Trophoblast cell (in vitro differentiated cells and primary cell): ENCODE measurements at regions not wholly inside any gene's neighbourhood (a gene's known extent, or its start where the extent isn't known, plus 50 kb on each side); places are given as distances from the start of the nearest gene placed in this dataset.

ENCODE experiments used
- DNase-seq, 2 donors: peaks; one replicate each; pipeline ENCODE4 v3.0.0-alpha.2; 2016
- H2AFZ ChIP-seq: 2 replicates; pipeline ENCODE4 v1.6.1; 2013; ENCODE audit warnings: low read length, moderate library complexity, mild to moderate bottlenecking; ENCODE audit not compliant: insufficient read depth, poor library complexity
- H2AK5ac ChIP-seq: 2 replicates; pipeline ENCODE4 v1.6.1; 2013; ENCODE audit warnings: mild to moderate bottlenecking, low read length
- H2BK120ac ChIP-seq: 2 replicates; pipeline ENCODE4 v1.6.1; 2013; ENCODE audit warnings: low read length, mild to moderate bottlenecking, moderate library complexity; ENCODE audit not compliant: insufficient read depth, poor library complexity
- H2BK12ac ChIP-seq: 2 replicates; pipeline ENCODE4 v1.6.1; 2013; ENCODE audit warnings: mild to moderate bottlenecking, low read length, moderate library complexity
- H2BK5ac ChIP-seq: 2 replicates; pipeline ENCODE4 v1.6.1; 2013; ENCODE audit warnings: low read length, low read depth, moderate library complexity, mild to moderate bottlenecking; ENCODE audit not compliant: poor library complexity
- H3K14ac ChIP-seq: 2 replicates; pipeline ENCODE4 v1.6.1; 2013; ENCODE audit warnings: mild to moderate bottlenecking, low read length
- H3K18ac ChIP-seq: 2 replicates; pipeline ENCODE4 v1.6.1; 2013; ENCODE audit warnings: mild to moderate bottlenecking, low read length
- H3K23ac ChIP-seq: 2 replicates; pipeline ENCODE4 v1.6.1; 2013; ENCODE audit warnings: low read length
- H3K27ac ChIP-seq: 2 replicates; pipeline ENCODE4 v1.5.1; 2013; ENCODE audit warnings: low read depth, mild to moderate bottlenecking, inconsistent platforms, low read length, moderate library complexity
- H3K27me3 ChIP-seq: 2 replicates; pipeline ENCODE4 v1.6.1; 2013; ENCODE audit warnings: inconsistent platforms, mild to moderate bottlenecking, low read length, moderate library complexity; ENCODE audit not compliant: insufficient read depth
- H3K36me3 ChIP-seq, 2 experiments: 1 replicate in 1 of 2; 2 replicates in 1 of 2; pipeline ENCODE4 v1.6.1; 2013; ENCODE audit warnings: low read length in 2 of 2, mild to moderate bottlenecking in 2 of 2, moderate library complexity in 1 of 2; ENCODE audit not compliant: insufficient read depth in 2 of 2, control insufficient read depth in 1 of 2
- H3K4ac ChIP-seq: 2 replicates; pipeline ENCODE4 v1.6.1; 2013; ENCODE audit warnings: low read depth, mild to moderate bottlenecking, low read length, moderate library complexity
- H3K4me1 ChIP-seq, 2 experiments: 1 replicate in 1 of 2; 2 replicates in 1 of 2; pipeline ENCODE4 v1.6.1; 2013; ENCODE audit warnings: low read length in 2 of 2, mild to moderate bottlenecking in 2 of 2, moderate library complexity in 1 of 2; ENCODE audit not compliant: insufficient read depth in 2 of 2, control insufficient read depth in 1 of 2
- H3K4me2 ChIP-seq: 2 replicates; pipeline ENCODE4 v1.6.1; 2013; ENCODE audit warnings: inconsistent platforms, mild to moderate bottlenecking, low read length, moderate library complexity
- H3K4me3 ChIP-seq: 2 replicates; pipeline ENCODE4 v1.5.1; 2013; ENCODE audit warnings: mild to moderate bottlenecking, low read depth, low read length, inconsistent platforms
- H3K79me1 ChIP-seq: one replicate; pipeline ENCODE4 v1.6.1; 2013; ENCODE audit warnings: low read length
- H3K79me2 ChIP-seq: 2 replicates; pipeline ENCODE4 v1.6.1; 2013; ENCODE audit warnings: low read length, mild to moderate bottlenecking; ENCODE audit not compliant: control insufficient read depth, insufficient read depth, poor library complexity
- H3K9ac ChIP-seq: 2 replicates; pipeline ENCODE4 v1.6.1; 2013; ENCODE audit warnings: mild to moderate bottlenecking, low read length
- H3K9me3 ChIP-seq: 2 replicates; pipeline ENCODE4 v1.6.1; 2013; ENCODE audit warnings: low read depth, mild to moderate bottlenecking, control low read depth, inconsistent platforms, low read length; ENCODE audit not compliant: insufficient read depth
- H4K12ac ChIP-seq: 2 replicates; pipeline ENCODE4 v1.6.1; 2013; ENCODE audit warnings: low read depth, mild to moderate bottlenecking, low read length, moderate library complexity
- H4K8ac ChIP-seq: 2 replicates; pipeline ENCODE4 v1.6.1; 2013; ENCODE audit warnings: low read depth, mild to moderate bottlenecking, low read length, moderate library complexity
- H4K91ac ChIP-seq: one replicate; pipeline ENCODE4 v1.6.1; 2013; ENCODE audit warnings: low read depth, mild to moderate bottlenecking, low read length, moderate library complexity
- WGBS: extraction: QIAGEN DNeasy Blood & Tissue Kit; methylation state at CpG from one replicate; pipeline ENCODE4 v1.1.7; 2013; ENCODE audit warnings: missing lambda C conversion rate; ENCODE audit not compliant: insufficient read length, insufficient coverage; ENCODE audit errors: extremely low coverage; 5-methylcytosine and 5-hydroxymethylcytosine counted together

GRCh38 chr1:244212219-244212618, 161.1 kb downstream of the ZBTB18 start:
- Histone ChIP-seq H2BK120ac (no peak overlapping the region), H2BK5ac (no peak overlapping the region), H3K14ac (no peak overlapping the region), H3K4me2 (no peak overlapping the region), H3K4me3 (no peak overlapping the region), H3K9me3 (peaks cover 5% of the 10 kb centered on the region), H4K12ac (no peak overlapping the region), H4K91ac (no peak overlapping the region), H2AK5ac (no peak overlapping the region), H3K27ac (no peak overlapping the region), H3K36me3 (no peaks in the 10 kb centered on the region), H3K79me1 (peaks cover 4% of the 10 kb centered on the region), H3K27me3 (no peaks in the 10 kb centered on the region), H3K9ac (no peak overlapping the region), H3K18ac (no peak overlapping the region), H3K4ac (no peak overlapping the region), H3K23ac (no peak overlapping the region), H2AFZ (no peak overlapping the region), H3K79me2 (peaks cover 2% of the 10 kb centered on the region), H2BK12ac (no peak overlapping the region), H3K4me1 (peaks cover 6 to 11% of the 10 kb centered on the region in 2 experiments), H4K8ac (no peak overlapping the region)
- no CpG with 5 or more reads among the region's 6 CpGs for WGBS
- no peak for DNase-seq

DNA sequence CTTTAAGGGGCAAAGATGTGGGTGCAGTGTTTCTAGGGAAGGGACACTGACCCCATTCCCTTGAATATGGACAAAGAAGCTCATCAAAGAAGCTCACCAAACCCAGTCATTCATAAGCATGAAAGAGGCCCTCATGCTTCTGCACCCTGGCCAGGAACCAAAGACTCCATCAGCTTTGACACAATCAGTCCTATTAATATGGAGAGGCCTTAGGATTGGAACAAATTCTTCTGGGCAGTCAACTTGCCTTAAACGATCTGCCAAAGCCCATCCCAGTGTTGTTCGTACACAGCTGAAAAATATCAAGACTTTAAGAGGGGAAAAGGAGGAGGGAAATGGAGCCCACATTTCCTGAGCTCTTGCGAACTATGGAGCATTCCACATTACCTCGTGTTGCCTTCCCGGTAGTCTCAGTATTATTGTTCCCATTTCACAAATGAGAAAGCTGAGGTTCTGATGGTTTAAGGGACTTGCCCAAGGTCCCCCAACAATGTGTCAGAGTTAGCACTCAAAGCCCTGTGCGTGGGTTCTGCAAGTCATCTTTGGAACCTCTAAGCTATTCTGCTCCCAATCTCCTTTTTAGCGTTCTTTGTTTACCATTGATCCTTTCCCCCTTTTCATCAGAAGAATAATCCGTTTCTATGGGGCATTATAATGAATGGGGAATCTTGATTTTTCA, 161.9 kb downstream of the ZBTB18 start:
- H3K79me2 ChIP-seq, result peaks cover 2% of the 10 kb centered on the region
- WGBS, result no CpG with 5 or more reads among the region's 8 CpGs
- no peak overlapping the region for H2AFZ ChIP-seq
- peaks cover 6 to 11% of the 10 kb centered on the region in 2 experiments for H3K4me1 ChIP-seq
- no peak overlapping the region for H2AK5ac ChIP-seq
- peaks cover 4% of the 10 kb centered on the region for H3K79me1 ChIP-seq
- H3K27ac ChIP-seq, result no peak overlapping the region
- no peak overlapping the region for H3K18ac ChIP-seq
- no peak overlapping the region for H3K4ac ChIP-seq
- no peak overlapping the region for H3K4me2 ChIP-seq
- H2BK5ac ChIP-seq, result no peak overlapping the region
- no peaks in the 10 kb centered on the region for H3K36me3 ChIP-seq
- H2BK12ac ChIP-seq, result no peak overlapping the region
- no peak overlapping the region for H3K14ac ChIP-seq
- H3K4me3 ChIP-seq, result no peak overlapping the region
- H4K91ac ChIP-seq, result no peak overlapping the region
- H3K9ac ChIP-seq, result no peak overlapping the region
- no peaks in the 10 kb centered on the region for H3K27me3 ChIP-seq
- H4K8ac ChIP-seq, result no peak overlapping the region
- DNase-seq, result no peak
- H3K9me3 ChIP-seq, result peaks cover 5% of the 10 kb centered on the region
- no peak overlapping the region for H4K12ac ChIP-seq
- no peak overlapping the region for H3K23ac ChIP-seq
- H2BK120ac ChIP-seq, result no peak overlapping the region

- Histone ChIP-seq H2BK5ac (peak overlapping the region; percentile 38), H3K27ac (no peak overlapping the region), H2BK120ac (peak overlapping the region; percentile 70), H3K79me2 (peaks cover 2% of the 10 kb centered on the region), H2AK5ac (no peak overlapping the region), H3K23ac (no peak overlapping the region), H4K8ac (peak overlapping the region; percentile 61), H2AFZ (peak overlapping the region; percentile 59), H3K9me3 (peaks cover 5% of the 10 kb centered on the region), H3K4me2 (peak overlapping the region; percentile 20), H4K91ac (peak overlapping the region; percentile 57), H3K4me1 (peaks cover 6 to 11% of the 10 kb centered on the region in 2 experiments), H2BK12ac (peak overlapping the region; percentile 86), H4K12ac (peak overlapping the region; percentile 89), H3K27me3 (no peaks in the 10 kb centered on the region), H3K9ac (peak overlapping the region; percentile 3), H3K4ac (no peak overlapping the region), H3K14ac (peak overlapping the region; percentile 79), H3K79me1 (peaks cover 4% of the 10 kb centered on the region), H3K36me3 (no peaks in the 10 kb centered on the region), H3K18ac (peak overlapping the region; percentile 33), H3K4me3 (no peak overlapping the region)
- DNase-seq, result peak; percentile 27 to 57
- WGBS, result no CpG with 5 or more reads among the region's 17 CpGs
Measured at GRCh38 chr1:244214009-244214967, 163.2 kb downstream of the ZBTB18 start.

DNA sequence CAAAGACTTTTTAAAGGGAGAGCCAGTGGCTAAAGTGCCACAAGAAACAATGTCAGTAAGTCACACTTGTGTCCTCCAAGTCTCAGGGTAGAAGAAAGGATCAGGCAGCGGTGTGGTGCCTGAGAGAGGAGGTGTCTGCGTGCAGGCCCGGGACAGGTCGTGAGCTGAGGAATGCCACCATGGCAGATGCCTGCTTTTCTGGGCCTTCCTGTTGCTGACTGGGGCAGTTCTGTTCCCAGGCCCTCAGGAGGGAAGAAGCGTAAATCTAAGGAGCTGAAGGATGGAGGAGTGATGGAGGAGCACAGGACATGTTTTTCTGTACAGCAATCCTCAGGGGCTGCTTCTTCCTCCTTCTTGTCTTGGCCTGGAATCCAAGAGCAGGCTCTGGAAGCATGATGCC, 165.8 kb downstream of the ZBTB18 start:
- H3K9me3 ChIP-seq, result peaks cover 5% of the 10 kb centered on the region
- WGBS, result no CpG with 5 or more reads among the region's 5 CpGs
- no peak overlapping the region for H2BK5ac ChIP-seq
- H4K8ac ChIP-seq, result no peak overlapping the region
- DNase-seq, result no peak
- no peak overlapping the region for H3K18ac ChIP-seq
- H3K36me3 ChIP-seq, result no peaks in the 10 kb centered on the region
- H3K9ac ChIP-seq, result no peak overlapping the region
- H3K4ac ChIP-seq, result no peak overlapping the region
- H2AFZ ChIP-seq, result no peak overlapping the region
- peaks cover 6 to 8% of the 10 kb centered on the region in 2 experiments for H3K4me1 ChIP-seq
- H3K79me1 ChIP-seq, result peaks cover 4% of the 10 kb centered on the region
- H4K91ac ChIP-seq, result no peak overlapping the region
- no peaks in the 10 kb centered on the region for H3K27me3 ChIP-seq
- H2BK120ac ChIP-seq, result no peak overlapping the region
- H3K4me2 ChIP-seq, result no peak overlapping the region
- H3K27ac ChIP-seq, result no peak overlapping the region
- no peak overlapping the region for H3K23ac ChIP-seq
- H3K79me2 ChIP-seq, result peaks cover 2% of the 10 kb centered on the region
- no peak overlapping the region for H2AK5ac ChIP-seq
- H3K14ac ChIP-seq, result no peak overlapping the region
- no peak overlapping the region for H3K4me3 ChIP-seq
- no peak overlapping the region for H4K12ac ChIP-seq
- no peak overlapping the region for H2BK12ac ChIP-seq
